Cardiac fibroblast (primary cell): ENCODE measurements at regions not wholly inside any gene's neighbourhood (a gene's known extent, or its start where the extent isn't known, plus 50 kb on each side); places are given as distances from the start of the nearest gene placed in this dataset.
A peak's percentile ranks its signal among the peaks of the same experiment; 100 is the strongest.

Experiments used
- DNase-seq, 2 donors: peaks; one replicate each; pipeline versions ENCODE4 v3.0.0 to v3.0.0-alpha.2; 2010; ENCODE audit warnings: low read depth in 2 of 2
- H3K4me3 ChIP-seq, 2 donors: replicated peaks in 1 of 2; 1 replicate in 1 of 2; 2 replicates in 1 of 2; pipeline ENCODE4 v1.5.1; 2011; ENCODE audit warnings: low read depth in 2 of 2, low read length in 2 of 2, mild to moderate bottlenecking in 2 of 2, moderate library complexity in 1 of 2
- CTCF ChIP-seq: IDR thresholded peaks from one replicate; pipeline ENCODE4 v1.5.1; 2011; ENCODE audit warnings: low read depth, mild to moderate bottlenecking, low read length, inconsistent platforms

DNA sequence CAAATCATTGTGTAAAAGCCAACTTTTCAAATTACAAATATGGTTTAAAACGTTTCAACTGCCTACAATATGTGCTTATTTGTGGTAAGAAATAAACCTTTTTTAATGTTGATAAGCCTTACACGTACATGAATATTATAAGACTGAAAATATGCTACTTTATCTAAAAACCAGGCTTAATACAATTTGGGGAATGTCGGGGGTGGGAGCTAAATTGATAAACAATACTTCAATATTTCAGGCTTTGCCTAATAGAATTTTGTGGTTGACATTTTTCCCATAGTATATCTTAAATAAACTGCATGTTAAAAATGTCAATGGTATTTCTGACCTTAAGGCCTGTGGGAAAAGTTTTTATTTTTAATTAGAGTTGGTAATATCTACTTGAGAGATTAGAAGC is 69.8 kb upstream of the SLIT2 start:
- DNase-seq: peak in 1 of 2 donors; percentile 31
- H3K4me3 ChIP-seq: no peak overlapping the region
- TF ChIP-seq CTCF: no peak

GRCh38 chr4:20180509-20180908 is 71.2 kb upstream of the SLIT2 start:
- no peak overlapping the region for H3K4me3 ChIP-seq
- DNase-seq: no peak
- no peak for TF ChIP-seq CTCF

DNA sequence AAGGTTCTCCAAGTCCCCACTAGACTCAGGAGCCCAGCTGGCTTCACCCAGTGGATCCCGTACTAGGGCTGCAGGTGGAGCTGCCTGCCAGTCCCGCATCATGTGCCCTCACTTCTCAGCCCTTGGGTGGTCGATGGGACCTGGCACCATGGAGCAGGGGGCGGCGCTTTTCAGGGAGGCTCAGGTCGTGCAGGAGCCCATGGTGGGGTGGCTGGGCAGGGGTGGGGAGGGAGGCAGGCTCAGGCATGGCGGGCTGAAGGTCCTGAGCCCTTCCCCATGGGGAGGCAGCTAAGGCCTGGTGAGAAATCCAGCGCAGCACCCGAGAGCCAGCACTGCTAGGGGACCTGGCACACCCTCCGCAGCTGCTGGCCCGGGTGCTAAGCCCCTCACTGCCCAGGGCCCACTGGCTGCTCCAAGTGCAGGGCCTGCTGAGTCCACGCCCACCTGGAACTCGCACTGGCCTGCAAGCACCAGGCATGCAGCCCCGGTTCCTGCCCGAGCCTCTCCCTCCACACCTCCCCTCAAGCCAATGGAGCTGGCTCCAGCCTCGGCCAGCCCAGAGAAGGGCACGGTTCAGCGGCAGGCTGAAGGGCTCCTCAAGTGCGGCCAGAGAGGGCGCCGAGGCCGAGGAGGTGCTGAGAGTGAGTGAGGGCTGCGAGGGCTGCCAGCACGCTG is 72.7 kb upstream of the SLIT2 start:
- no peak for DNase-seq
- H3K4me3 ChIP-seq: no peak overlapping the region
- TF ChIP-seq CTCF: no peak

GRCh38 chr4:20176881-20177280 is 74.8 kb upstream of the SLIT2 start:
- H3K4me3 ChIP-seq: no peak overlapping the region
- DNase-seq: peak in 1 of 2 donors; percentile 22
- TF ChIP-seq CTCF: no peak

DNA sequence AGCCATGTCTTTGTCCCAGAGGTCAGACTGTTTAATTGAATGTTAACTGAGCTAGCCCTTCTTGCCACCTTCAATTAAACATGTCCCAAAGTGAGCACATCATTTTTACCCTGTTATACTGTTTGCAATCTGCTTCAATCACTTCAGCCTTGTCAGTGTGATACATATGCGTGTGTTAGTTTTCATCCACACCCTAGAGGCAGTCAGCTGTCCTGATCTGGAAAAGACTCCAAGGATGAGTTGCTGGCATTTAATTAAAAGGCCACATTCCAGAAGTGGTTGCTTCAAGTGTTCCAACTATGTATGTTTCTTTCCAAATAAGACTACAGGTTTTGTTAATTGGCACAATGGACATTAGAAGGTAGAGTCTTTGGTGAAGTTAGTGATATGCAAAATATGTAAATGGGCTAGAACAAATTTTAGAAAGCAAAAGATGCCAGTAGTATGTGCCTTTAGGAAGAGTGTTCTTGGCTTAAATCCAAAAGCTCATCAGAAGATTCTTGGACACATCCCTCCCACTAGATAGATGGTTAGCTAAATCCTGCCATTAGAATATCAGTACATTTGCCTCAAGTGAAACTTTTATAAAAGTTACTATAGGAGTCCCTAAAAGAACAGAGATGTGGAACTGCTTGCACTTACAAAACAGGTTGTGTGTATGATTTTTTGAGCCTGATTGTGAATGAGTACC is 79.5 kb upstream of the SLIT2 start:
- H3K4me3 ChIP-seq: no peak overlapping the region
- peak in 1 of 2 donors; percentile 3 for DNase-seq
- no peak for TF ChIP-seq CTCF

DNA sequence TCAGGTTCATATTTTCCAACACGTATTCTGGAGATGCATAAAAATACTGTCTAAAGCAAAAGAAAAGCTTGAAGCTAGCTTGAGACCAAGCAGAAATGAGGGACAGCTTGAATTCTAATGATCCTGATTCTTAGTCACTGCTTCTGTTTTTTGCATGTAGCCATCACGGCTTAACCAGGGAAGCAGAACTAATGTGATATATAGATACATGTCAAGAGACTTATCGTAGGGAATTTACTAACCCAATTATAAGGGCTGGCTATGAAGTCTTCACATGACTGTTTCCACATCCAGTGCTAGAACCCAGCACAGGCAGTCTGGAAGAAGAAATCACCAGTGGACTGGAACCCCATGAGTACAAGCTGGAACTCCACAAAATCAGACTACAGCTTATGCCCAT is 85.2 kb upstream of the SLIT2 start:
- no peak overlapping the region for H3K4me3 ChIP-seq
- TF ChIP-seq CTCF: no peak
- DNase-seq: no peak
